NOMO-1 treated with dmso at 0.1 percent for 144 hours (cell line): ENCODE measurements at regions not wholly inside any gene's neighbourhood (a gene's known extent, or its start where the extent isn't known, plus 50 kb on each side); places are given as distances from the start of the nearest gene placed in this dataset.
A peak's percentile ranks its signal among the peaks of the same experiment; 100 is the strongest.

Experiments
- DNase-seq: peaks from one replicate; lab custom pipeline; 2025; ENCODE audit not compliant: unreplicated experiment; lab: John Stamatoyannopoulos, UW

DNA sequence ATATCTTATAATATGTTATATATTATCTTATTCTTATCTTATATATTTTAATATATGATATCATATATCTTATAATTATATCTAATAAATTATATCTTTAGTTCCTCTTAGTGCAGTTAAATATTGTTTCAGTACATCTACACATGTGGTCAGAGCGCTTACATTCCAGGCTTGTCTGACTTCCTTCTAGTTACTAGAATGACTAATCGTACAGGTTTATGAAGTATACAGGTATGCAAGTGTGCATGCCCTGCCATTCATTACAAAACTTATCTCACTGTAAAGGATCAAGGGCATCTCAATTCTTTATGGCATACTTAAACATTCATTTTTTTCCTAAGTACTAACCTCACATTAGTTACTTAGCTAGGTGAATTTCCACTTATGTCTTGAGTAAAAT, 1278.0 kb upstream of the MAP3K7 start:
- no peak for DNase-seq

DNA sequence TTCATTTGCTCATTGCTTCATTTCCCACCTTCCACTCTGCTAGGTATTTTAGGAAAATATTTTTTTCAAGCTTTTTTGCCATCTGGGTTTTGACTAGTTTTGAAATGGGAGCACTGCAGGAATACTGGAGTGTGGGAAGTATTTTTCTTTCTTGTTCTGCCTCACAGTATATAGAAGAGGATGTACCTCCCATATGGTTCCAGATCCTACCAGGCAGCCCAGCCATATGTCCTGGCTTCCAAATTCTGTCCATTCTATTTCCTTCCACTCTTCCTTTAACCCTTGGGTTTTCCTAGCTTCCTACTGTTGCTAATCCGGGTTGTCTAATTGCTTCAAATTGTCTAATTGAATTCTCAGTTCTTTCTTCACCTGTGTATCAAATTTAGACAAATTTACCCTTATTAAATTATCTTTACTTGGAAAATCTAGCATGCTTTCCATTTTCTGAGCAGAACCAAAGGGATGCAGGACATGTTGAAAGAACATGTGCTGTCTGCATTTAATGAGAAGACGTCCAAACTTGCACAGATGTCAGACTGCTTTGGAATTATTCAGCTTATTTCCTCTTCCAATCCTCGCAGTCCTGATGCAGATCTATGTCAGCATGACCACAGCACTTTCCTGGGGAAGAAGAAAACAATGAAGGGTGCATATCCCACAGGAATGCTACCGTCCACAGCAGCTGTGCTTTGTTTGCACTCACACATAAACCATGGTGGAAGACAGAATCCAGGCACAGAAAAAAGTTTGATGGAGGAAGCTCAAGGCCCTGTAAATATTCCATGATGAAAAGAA, 1273.9 kb upstream of the MAP3K7 start:
- no peak for DNase-seq

DNA sequence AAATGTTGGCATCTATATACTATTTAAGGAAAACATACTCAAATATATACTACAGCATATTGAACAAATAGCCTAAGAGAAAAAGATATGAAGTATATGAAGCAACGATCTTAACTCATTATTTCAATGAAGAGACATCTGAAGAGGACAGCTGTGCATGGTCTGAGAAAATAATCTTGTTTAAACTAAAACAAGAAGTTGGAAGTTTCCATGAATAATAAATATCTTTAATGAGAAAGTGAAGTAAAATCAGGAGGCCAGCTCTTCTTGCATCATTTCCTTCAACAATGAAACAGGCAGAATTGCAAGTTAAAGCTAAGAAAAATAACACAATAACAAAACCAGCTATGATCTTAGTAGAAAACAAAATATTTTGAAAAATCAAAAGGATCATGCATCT, 1265.4 kb upstream of the MAP3K7 start:
- DNase-seq = no peak

DNA sequence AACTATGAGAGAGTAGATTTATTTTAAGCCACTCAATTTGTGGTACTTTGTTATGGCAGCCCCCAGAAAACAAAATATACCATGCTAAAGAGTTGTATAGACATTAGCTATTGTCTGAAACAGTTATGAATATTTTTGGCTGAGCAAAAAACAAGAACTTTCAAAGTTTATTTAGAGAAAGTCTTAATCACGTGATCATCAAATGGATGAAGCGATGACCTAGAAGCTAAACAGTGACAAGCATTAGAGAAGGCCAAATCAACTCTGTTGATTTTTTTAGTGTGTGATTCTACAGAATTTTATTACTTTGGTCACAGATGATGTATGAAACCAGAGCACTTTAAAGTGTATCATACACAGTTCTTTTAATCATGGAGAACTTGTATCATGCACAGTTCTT, 1247.9 kb upstream of the MAP3K7 start:
- no peak for DNase-seq

DNA sequence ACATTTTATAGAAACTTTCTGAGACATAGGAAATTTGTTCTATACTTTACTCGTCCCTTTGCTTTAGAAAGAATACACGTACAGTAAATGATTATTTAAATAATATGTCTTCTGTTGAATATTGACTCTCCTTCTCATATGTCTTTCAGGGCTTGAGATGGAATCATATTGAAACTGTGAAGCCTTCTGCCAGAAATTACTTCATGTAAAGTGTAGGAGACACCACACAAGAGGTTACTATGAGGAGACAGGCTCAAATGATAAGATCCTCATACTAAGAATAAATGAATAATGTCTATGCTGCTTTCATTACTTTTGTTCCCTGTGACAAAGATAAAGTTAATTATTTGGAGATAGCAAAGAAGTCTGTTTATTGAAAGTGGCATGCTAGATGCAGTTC, 1240.3 kb upstream of the MAP3K7 start:
- no peak for DNase-seq

DNA sequence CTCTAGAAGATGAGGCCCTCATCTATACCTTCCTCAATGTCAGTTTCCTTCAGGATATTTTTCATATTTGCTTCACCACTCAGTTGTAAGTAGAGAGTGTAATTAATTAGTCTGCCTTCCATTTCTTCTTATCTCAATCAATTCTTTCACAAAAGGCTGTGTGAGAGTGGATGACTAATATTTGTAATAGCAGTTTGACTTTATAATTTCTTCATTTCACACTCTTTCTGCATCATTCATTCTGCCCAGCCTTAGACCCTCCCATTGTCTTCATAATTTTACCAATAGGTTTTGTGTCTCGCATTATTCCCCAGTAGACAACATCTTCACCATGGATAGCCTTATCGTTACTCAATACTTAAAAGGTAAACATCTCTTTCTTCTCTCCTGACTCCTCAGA, 1239.3 kb upstream of the MAP3K7 start:
- no peak for DNase-seq

DNA sequence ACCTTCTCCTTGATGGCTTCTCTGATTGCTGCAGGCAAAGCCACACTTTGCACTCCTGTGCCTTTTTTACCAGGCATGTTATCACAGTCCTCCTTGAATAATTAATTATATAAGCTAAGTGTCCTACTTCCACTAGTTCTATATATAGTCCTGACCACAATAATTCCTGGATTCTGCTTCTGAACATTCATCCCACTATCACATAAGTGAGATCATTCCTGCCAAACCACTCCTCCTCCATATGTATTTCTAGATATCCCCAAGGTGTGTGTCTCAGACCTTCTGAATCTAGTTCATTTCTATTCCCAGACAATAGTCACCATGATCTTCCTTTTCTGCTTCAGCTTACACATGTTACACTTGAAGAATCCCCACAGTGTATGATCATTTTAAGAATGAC, 1237.5 kb upstream of the MAP3K7 start:
- no peak for DNase-seq

DNA sequence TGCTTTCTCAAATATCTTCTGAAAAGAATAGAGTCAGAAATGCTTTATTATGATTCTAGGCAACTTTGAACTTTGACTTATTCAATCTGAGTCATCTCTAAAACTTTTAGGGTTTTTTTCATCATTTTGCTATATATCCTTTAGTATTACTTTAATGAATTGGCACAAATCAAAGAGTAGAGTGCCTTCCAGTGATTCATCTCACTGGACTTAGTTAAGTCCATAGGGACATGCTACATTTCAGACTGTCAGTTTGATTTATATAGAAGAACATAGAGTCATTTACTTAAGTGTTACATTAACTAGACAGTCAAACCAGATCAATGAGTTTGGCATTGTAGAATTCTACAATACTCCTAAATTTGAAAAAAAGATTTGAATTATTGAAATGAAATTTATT, 1235.7 kb upstream of the MAP3K7 start:
- DNase-seq = no peak

DNA sequence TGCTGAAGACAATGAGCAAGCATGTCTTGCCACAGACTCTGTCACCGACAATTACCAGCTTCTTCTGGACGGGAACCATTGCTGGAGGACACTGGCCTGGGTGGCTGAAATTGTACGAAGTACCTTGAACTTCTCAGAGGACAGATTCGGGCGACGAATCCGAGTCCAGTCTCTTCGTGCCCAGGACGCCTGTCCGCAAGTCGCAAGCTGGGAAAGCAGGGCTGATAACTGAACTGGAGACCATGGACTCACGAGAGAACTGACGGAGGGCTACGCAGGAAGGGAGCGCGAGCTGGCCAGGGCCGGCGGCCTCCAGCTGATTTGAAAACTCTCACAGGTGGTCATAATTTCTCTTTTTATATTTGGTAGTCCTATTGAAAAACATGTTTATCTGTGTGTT, 1229.5 kb upstream of the MAP3K7 start:
- no peak for DNase-seq

DNA sequence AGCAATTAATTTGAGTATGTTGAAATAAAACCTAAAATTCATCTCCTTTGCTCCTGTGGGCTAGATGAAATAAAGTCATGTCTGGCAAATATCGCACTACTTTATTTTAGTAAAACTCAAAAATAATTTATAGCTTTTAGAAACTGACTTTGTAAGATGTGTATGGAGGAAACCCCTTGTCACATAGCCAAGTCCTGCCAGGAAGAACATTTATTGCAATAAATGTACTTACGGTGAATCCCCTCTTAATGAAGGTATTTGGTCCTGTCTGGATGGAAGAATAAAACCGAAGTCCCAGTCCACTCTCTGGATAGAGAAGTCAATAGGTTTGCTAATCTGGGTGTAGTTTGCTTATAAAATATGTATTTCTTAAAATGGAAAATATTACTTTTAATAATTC, 1226.8 kb upstream of the MAP3K7 start:
- no peak for DNase-seq

DNA sequence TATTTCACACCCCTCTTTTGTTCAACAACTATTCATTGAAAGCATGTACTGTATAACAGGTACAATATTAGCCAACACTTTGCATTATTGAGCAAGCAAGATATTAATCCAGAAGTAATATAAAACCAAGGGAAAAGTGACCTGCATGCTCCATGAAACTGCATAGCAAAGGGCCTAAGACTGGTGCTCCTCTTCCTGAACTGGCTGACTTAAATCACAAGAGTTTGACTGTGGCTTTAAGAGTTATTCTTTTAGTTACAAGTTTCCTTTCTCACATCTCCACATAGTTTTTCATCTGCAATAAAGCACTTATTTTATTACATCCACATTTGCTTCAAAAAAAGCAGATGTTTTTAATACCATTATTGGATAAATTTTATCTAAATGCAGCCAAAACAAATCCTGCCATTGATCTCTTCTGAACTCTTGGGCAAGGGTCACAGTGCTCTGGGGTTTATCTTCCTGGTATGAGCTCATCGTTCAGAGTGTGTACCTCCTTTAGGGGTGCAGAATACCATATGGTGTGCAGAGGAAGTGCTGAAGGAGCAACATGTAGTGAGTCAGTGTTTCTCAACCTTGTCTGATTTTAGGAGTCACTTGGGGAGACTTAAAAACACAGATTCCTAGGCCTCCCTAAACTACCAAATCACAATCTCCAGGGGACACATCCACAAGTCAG, 1225.9 kb upstream of the MAP3K7 start:
- no peak for DNase-seq

DNA sequence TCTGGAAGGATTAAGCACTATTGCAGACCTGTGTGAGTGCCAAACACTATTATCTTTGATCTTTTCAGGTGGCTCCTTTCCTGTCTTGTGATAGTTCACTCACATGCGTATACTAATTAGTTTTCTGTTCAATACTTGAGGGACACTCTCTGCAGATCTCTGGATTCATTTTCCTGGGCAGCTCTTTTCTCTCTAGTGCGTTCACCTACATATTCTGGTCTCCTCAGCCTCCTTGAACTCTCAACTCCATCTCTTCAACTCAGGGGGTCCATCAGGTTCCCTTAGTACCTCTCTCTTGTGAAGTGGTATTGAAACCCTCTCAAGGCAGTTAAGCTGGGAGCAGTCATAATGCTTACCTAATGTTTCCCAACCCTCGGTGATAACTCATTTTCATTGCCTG, 1218.1 kb upstream of the MAP3K7 start:
- DNase-seq = no peak

DNA sequence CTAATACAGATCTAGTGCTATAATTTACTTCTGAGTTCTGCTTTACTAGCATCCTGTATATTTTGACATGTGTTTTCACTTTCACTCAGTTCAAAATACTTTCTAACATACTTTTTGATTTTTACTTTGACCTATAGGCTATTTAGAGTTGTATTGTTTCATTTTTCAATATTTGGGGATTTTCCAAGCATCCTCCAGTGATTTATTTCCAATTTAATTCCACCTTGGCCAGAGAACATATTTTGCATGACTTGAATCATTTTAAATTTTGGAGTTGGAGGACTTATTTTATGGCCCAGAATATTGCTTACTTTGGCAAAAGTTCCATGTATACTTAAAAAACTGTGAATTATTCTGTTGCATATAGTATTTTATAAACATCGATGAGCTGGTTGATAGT, 1215.6 kb upstream of the MAP3K7 start:
- DNase-seq = no peak

DNA sequence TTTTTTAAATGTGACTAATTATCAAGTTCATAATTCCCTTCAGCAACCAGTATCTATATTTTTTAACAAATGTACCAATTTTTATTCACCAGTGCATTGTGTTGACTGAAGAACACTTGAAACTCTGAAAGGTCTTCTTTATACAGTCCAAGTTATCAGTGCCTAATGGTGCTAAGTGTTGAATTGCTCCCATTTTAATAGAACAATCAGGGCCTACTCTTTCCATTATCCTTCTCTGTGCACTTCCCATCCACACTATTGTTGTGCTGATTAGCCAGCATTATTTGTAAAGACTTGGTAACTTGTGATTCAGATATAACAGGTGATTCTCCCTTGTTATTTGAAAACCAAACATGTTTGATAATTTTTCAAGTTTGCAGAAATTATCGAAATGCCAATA, 1209.7 kb upstream of the MAP3K7 start:
- DNase-seq = no peak

DNA sequence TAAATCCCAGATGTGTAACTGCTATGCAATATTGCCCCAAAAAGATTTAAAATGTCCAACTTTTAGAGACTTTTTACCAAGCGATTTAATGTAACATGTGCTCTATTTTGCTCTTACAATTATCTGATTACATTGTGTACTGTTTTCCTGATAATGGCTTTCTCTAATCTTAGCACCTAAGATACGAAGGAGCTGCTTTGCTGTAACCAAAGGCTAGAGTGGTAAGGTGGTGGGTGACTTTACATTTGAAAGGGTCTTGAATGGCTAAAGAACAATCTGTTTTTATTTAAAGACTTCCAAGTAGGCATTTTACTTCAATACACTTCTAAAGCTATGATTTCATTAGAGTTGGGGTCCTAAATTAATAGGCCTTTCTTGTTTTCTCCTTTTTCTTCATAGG, 1201.6 kb upstream of the MAP3K7 start:
- no peak for DNase-seq

DNA sequence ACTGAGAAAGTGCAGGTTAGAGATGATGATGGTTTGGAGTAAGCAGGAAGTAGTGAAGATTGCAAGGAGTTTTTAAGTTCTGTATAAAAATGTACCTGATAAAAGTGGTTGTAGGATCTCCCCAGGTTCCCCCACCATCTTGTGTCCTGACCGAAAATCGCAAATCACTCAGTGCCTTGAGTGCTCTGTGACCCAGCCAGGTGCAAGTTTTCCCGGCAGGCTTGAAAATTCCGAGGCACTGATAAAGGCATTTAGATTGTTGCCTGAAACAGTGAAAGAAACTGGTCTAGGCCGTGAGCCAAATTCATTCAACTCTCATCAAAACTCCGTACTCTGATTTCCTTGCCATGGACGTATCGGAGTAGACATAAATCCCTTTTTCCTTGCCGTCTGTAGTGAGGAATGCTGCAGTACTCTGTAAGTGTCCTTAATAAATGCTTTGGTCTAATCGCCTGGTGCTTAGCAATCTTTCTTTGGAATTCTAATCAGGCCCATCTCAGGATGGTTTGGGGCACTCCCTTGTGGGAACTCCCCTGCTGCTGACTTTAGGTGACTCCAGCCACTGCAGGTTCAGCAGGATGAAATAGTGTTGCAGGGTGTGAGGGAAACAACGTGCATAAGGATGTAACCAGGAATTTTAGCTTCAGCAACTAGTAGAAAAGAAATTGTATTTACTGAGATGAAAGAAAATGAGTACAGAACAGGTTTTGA, 1199.8 kb upstream of the MAP3K7 start:
- no peak for DNase-seq

DNA sequence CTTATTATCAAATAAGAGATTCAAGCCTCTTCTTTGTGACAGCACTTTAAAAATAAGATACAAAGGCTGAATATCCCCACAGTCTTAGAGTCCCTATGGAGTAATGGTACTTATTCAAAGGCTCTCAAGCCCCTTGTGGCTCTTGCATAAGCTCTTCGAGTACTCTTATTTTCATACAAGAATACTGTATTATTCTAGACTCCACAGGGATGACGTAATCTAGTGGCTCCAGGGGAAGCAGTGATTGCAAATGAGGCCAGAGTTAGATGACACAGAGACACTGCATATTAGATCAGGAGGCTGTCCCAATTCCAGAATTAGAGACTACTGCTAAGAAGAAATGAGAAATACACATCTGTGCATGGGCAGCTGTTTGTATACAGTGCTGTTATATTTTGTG, 1195.9 kb upstream of the MAP3K7 start:
- no peak for DNase-seq

DNA sequence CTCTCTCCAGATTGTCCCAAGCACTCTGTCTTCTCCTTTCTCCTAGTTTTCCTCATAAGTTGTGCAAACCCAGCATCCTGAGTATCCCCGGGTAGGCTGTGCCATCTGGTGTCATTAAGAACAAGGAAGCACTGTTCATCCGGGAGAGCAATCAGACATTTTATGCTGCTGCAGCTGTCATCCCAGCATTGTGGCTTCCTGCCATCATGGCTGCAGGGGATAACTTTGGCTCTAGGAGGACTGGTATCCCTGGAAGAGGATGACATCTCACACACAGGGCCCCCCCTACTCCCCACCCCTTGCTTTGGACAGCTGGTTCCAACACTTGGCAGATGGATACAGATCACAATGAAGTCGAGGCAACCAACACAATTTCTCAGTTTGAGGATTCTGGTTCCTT, 1195.1 kb upstream of the MAP3K7 start:
- no peak for DNase-seq

DNA sequence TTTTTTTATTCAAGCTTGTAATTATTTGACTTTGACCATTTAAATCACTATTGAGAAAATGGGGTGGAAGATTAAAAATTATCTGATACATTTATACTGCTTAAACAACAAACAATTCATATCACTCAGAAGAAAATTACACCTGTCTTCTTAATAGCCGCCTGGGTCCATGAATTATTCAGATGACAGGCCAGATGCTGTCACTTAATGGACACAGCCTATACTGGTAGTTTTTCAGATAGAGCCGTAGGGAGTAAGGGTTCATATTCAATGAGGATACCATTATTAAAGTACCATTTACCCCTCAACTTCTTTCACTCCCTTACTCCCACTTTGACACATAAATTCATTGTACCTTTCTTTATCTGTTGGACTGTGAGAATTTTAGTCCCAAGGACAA, 1193.4 kb upstream of the MAP3K7 start:
- no peak for DNase-seq

DNA sequence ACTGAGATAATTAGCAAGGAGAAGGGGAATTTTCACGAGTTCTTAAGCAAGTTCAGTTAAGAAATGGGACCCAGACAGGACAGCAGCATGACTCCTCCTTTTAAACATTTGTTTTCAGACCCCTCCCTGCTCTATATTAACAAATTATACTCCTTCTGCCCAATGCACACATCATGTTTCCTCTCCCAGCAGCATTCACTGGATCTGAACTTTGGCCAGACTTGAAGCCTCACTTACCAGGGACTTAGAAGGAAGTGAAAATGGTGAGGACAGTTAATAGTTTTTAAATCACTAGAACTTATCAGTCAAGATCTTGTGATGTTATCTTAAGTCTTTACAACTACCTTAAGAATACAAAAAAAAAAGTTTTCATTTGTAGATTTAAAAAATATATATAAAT, 1174.7 kb upstream of the MAP3K7 start:
- DNase-seq = peak; percentile 10

DNA sequence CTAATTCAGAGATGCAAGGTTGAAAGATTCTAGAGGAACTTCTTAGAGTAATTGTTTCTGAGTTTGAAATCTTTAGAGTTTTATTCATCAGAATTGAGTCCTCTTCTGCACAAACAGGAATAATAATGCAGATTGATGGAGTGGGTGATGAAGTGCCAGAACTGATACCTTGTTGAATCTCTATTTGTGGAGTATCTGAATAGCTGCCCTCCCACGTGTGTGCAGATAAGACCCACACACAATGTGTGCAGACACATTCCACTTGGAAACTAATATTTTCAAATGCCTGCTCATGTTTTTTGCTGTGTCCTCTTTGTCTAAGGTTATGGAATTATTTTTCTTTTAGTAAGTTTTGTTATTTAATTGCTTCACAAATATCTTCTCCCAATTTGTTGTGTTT, 1167.8 kb upstream of the MAP3K7 start:
- no peak for DNase-seq

DNA sequence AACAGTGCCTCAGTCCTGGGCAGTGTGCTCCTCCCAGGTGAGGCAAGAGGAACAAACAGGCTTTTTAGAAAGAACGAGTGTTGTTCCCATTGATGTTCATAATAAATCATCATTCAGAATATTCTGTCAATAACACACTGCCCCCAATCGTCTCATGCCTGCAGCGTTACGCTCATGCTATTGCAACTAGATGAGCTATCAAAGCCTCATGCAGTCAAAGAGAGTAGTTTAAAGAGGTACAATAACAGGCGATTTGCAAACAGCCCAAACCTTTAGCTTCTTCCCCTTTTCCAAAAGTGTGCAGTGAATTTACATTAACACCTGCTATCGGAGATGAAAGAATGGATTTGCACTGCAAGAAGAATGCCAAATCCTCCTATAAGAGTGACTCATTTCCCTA, 1164.7 kb upstream of the MAP3K7 start:
- DNase-seq = no peak
